ENCODE measurements at regions not wholly inside any gene's neighbourhood (a gene's known extent, or its start where the extent isn't known, plus 50 kb on each side); places are given as distances from the start of the nearest gene placed in this dataset.

DNA sequence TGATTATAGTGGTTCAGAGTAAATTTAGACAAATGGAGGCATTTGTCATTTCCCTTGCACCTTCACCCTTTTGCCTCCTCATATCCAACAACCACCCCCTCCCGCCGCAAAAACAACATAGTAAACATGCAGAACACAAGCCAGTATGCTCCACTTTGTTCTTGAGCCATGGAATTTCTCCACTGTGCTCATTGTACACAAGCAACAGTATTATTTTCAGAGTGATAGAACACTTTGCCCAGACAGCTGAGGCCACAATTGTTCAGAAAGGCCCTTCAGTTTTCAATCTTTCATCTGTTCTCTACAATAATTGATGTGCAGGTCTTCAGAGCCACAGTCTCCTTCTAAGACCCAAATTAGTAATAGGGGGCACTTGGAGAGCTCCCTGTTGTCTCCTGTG is 272.8 kb upstream of the SLC30A5 start:
- TF ChIP-seq, protein P1, sequence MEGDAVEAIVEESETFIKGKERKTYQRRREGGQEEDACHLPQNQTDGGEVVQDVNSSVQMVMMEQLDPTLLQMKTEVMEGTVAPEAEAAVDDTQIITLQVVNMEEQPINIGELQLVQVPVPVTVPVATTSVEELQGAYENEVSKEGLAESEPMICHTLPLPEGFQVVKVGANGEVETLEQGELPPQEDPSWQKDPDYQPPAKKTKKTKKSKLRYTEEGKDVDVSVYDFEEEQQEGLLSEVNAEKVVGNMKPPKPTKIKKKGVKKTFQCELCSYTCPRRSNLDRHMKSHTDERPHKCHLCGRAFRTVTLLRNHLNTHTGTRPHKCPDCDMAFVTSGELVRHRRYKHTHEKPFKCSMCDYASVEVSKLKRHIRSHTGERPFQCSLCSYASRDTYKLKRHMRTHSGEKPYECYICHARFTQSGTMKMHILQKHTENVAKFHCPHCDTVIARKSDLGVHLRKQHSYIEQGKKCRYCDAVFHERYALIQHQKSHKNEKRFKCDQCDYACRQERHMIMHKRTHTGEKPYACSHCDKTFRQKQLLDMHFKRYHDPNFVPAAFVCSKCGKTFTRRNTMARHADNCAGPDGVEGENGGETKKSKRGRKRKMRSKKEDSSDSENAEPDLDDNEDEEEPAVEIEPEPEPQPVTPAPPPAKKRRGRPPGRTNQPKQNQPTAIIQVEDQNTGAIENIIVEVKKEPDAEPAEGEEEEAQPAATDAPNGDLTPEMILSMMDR (IDR thresholded peaks at IDR 0.05) = no peak
- no peak for TF ChIP-seq EZH2 (IDR thresholded peaks at IDR 0.05; ENCODE audit: borderline replicate concordance, insufficient read depth, low read depth, low read length, poor library complexity, severe bottlenecking)
